NK-92 (cell line): ENCODE measurements at regions not wholly inside any gene's neighbourhood (a gene's known extent, or its start where the extent isn't known, plus 50 kb on each side); places are given as distances from the start of the nearest gene placed in this dataset.
"Not testable (repeated sequence)": the region's sequence is repeated elsewhere in the genome, so short reads cannot be mapped to it uniquely, and the experiment has no call there.

ENCODE experiments used
- DNase-seq: peaks from one replicate; lab custom pipeline; 2025; ENCODE audit not compliant: unreplicated experiment; lab: John Stamatoyannopoulos, UW

DNA sequence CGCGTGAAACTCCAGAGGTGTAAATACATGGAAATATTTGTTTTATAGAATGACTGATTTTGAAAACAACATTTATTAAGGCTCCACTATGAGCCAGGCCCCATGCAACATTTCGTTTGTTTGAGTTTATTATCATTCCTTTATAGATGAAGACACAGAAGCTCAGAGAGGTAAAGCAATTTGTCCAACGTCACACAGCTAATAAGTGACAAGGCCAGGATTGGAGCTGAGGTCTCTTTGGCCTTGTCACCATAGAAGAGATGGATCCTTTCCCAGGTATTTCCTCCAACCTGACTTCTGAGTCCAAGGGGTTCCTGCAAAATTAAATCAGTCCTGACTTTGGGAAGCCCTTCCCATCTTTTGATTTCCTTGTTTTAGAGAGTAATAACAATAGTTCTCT is 98.0 kb downstream of the SYF2 start:
- no peak for DNase-seq

DNA sequence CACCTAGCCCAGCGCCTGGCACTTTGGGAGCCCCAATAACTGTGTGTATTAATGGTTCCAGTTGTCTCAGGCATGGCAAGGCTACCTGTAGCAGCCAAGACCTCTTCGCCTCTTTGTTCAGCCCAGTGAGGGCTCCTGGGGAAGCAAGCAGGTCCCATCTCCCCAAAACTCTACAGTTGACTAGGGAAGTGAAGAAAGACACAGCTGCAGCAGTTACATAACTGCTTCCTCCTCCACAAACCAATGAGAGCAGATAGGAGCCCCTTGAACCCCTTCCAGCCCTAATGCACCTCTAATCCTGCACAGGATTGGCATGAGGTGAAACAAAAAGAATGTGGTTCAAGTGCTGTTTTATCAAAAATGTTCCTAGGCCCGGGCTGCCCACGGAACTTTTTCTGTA is 100.5 kb downstream of the SYF2 start:
- DNase-seq = no peak

DNA sequence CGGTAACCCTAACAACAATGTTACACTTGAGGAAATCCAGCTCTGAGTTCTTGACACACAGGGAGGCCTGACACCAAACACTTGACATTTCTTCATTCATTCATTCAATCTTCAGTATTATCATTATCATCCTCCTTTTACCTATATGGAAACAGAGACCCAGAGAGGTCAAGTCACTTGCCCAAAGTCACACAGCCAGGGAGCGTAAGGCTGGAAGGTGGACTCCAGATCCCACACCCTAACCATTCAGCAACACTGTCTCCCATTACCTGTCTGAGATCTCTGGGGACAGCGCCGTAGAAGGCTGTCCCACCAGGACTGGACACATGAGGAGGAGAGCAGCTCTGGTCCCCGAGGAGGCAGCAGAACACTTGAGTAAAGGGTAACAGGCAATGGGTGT is 101.4 kb downstream of the SYF2 start:
- no peak for DNase-seq

DNA sequence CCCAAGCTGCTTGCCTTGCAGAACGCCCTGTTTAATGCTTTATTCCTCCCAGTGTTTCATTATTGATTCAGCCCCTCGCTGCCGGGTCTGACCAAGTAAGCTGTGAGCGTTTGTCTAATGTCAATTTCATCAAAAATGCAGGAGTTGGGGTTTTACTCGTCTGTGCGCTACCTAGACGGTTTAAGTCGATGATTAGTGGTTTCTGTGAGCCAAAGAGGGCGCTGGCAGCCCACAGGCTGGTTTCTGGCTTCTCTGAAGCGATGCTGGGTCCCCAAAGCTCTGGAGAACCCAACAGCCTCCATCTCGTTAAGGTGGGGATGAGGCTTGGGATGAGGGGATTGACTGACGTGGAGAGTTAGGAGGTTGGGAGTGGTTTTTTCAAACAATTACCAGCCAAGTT is 102.9 kb downstream of the SYF2 start:
- DNase-seq = no peak

DNA sequence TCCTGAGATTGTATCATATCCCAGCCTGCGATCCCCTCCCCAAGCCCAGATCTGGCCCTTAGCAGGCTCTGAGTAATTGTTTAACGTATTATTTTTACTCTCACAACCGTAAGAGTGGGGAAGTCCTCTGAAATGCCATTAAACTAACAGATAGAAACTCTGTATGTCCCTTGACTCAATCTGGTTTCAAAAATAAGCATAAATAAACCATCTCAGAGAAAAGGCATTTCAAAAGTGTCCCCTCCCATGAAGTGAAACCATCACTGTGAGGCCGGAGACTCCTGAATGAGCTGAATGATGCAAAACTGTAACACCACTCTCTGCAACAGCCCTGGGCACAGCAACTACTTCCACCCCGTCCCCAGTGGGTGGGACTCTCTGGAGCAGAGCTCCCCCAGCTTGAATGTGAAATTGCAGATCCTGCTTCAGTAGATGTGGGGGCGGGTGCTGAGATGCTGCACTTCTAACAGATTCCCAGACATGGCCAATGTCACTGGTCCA is 104.1 kb downstream of the SYF2 start:
- DNase-seq = no peak

DNA sequence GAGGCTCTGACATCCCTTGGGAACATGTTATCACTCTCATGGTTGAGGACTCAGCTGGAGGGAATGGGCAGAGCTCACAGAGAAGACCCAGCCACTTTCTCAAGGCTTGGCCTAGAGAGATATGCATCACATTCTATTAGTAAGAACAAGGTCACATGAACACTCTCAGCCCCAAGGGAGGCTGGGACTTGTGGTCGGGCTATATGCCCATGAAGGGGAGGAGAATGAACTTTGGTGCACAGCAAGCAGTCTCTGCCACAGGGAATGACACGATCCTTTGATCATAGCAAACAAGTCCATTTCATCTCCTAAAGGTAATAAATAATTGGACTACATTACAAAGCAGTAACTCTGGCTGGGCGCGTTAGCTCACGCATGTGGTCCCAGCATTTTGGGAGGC is 105.7 kb downstream of the SYF2 start:
- DNase-seq = no peak

GRCh38 chr1:25123551-25123950 is 108.8 kb downstream of the SYF2 start:
- no peak for DNase-seq

DNA sequence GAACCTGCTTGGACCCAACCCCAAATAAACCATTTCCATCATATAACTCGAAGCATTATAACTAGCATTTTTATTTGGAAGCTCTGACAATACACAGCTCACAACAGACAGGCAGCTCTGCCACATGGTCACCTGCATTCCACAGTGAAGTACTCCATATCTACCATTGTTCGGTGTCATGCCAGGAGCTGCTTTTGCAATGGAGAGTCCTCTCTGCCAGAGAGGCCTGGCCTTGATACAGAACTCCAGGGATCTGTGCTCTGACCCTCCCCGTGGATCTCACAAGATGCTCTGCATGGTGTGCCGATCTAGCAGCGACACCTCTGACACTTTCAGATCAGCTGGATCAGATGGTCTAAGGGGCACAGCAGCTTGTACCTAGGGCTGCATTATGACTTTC is 109.6 kb downstream of the SYF2 start:
- DNase-seq = no peak

- DNase-seq = no peak
These were observed 112.0 kb downstream of the SYF2 start for GRCh38 chr1:25120281-25120680.

GRCh38 chr1:25118546-25118945 is 113.8 kb downstream of the SYF2 start:
- no peak for DNase-seq

DNA sequence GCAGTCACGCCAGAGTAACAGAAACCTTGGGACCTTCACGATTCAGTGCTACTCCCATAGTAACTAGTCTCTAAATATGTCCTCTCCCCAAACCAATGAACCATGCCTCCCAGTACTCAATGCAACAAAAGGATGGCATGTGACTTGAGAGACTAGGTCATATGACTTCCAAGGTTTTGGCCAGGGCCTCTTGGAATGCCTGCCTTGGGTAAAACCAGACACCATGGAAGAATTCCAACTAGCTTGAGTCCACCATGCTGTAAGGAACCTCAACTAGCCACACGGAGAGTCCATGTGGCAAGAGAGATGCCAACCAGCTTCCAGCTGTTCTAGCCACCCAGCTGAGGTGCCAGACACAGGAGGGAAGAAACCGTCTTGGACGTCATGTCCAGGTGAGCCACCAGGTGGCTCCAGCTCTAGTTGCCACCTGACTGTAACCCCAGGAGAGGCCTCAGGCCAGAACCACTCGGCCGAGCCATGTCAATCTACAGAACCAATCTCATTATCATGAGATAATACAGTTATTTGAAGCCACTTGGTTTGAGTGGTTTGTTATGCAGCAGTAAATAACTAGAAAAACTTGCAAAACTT is 115.0 kb downstream of the SYF2 start:
- no peak for DNase-seq

DNA sequence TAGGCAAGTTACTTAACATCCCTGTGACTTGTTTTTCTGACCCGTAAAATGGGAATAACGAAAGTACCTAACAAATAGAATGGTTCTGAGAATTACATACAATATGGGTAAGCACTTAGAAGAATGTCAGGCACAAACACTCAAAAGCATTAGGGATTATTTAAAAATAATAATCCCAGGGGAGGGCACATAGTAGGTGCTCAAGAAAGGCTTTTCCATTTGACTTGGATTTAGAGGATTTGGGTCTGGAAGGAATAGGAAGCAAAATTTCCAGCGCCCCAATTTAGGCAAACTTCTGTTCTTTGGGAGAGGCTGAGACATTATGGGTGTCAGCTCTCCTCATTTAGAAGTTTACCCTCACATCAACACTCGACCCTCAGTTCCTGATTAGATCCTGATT is 115.5 kb downstream of the SYF2 start:
- DNase-seq = no peak

- not testable (repeated sequence) for DNase-seq
These were observed 116.2 kb downstream of the SYF2 start for GRCh38 chr1:25116117-25116516.

DNA sequence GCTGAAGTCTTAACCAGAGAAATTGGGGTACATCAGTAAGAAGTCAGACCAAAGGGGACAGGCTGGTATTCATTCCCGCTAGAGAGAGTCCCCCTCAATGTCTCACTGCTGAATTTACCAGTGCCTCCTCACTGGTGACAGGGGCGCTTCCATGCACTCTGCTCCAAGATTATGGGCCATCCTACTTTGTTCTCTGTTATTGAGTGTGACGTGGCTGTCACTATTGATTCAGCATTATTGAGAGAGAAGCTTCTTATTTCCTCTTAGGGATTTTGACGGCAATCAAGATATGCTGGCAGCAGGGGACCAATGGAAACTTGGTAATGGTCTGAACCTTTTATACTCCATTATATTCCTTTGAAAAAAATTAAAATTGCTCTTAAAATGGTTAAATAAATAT is 118.6 kb downstream of the SYF2 start:
- no peak for DNase-seq

- DNase-seq = no peak
These were observed 119.2 kb downstream of the SYF2 start for GRCh38 chr1:25113086-25113485.

- DNase-seq = no peak
These were observed 119.9 kb downstream of the SYF2 start for GRCh38 chr1:25112400-25112799.

- no peak for DNase-seq
These were observed 120.6 kb downstream of the SYF2 start for GRCh38 chr1:25111706-25112105.

DNA sequence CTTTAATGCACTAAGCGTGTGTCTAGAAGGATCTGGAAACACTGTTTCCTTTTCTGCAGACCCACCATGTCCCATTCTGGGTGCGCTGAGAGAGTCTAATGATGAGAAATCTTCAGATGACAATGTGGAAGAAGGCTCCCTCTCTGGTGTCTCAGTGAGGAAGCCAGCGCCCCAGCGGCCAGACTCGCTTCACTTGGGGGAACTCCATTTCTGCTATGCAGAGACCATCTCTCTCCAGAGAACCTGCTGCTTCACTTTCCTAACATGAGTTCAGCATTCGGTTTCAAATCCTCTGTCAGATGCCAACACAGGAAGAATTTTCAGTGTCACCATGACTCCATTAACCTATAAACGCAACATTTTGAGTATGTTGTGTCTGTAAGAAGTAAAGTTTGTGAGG is 121.8 kb downstream of the SYF2 start:
- DNase-seq = no peak

DNA sequence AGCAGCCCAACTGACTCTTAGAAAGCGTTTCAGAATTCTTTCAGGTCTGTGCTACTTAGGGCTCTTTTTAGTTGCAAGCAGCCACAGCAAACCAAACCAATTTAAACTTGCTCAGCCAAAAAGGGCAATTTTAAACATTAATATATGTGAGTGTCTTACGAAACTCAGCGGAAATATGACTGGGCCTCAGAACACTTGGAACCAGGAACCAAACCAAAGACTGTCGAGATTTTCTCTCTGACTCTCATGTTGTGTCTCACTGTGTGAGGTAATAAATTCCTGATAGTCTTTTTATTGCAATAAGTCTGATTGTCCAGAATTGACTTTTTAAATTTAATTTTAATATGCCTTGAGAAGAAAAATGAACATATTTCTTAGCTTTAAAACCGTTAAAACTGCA is 122.3 kb downstream of the SYF2 start:
- no peak for DNase-seq

DNA sequence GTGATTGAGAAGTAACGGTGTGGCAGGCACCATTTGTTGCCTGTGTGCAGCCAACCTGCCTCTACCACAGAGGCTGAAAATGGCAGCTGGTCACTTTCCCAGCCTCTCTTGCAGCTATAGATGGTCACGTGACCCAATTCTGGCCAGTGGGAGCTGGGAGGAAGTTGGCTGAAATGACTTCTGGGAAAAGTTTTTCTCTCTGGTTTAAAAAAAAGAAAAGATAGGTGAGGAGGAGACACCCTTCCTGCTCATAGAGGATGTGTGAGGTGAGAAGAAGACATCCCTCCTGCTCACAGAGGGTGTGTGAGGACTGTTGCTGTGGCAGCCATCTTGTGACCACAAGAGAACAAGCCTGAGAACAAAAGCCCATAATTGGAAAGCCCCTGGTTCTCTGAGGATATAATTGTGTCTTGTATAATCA is 122.8 kb downstream of the SYF2 start:
- no peak for DNase-seq

DNA sequence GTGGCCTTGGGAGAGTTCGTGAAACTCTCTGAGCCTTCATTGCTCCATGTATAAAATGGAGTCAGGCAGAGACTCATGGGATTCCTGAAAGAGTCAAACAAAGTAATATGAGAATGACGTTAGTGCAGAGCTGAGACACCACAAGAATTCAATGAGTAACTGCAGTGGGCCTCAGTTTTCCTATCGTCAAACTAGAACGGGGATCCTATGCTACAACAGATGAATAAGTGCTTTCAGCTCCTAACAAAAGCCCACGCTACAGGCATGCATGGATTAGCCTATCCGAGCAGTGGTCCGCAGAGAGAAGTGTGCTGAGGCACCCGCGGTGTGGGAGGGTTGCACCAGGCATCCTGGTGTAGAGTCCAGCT is 124.7 kb downstream of the SYF2 start:
- DNase-seq = no peak

GRCh38 chr1:25106976-25107642 is 125.2 kb downstream of the SYF2 start:
- DNase-seq = no peak

DNA sequence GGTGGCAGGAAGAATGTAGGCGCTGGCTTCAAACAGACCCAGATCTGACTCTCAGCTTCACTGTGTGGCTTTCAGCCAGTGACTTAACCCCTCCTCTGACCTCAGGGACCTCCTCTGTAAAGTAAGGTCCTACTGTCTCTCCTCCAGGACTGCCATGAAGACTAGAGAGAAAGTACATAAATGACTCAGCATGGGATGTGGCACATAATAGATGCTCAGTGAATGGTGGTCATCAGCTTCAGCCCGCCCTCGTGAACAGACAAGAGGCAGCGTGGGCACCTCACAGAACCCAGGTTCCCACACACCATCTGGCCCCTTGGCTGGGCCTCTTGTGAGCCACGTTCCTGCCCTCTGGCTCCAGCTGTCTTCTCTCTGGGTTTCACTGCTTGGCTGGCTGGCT is 126.0 kb downstream of the SYF2 start:
- no peak for DNase-seq
